ENCODE measurements at regions not wholly inside any gene's neighbourhood (a gene's known extent, or its start where the extent isn't known, plus 50 kb on each side); places are given as distances from the start of the nearest gene placed in this dataset.

GRCh38 chr11:43561832-43562231, 118.7 kb upstream of the HSD17B12 start:
- TF ChIP-seq CTCF (conservative IDR thresholded peaks at IDR 0.05) = no peak
- no peak for TF ChIP-seq ZFX (IDR thresholded peaks at IDR 0.05)
- no peak overlapping the region for H3K27ac ChIP-seq

GRCh38 chr11:43567396-43567975, 113.1 kb upstream of the HSD17B12 start:
- TF ChIP-seq ZFX (IDR thresholded peaks at IDR 0.05) = no peak
- peak; percentile 88 for TF ChIP-seq CTCF (conservative IDR thresholded peaks at IDR 0.05)
- no peak overlapping the region for H3K27ac ChIP-seq

GRCh38 chr11:43573233-43573632, 107.3 kb upstream of the HSD17B12 start:
- TF ChIP-seq ZFX (IDR thresholded peaks at IDR 0.05) (no peak), CTCF (conservative IDR thresholded peaks at IDR 0.05) (peak; percentile 80)
- no peak overlapping the region for H3K27ac ChIP-seq

GRCh38 chr11:43573873-43574272, 106.7 kb upstream of the HSD17B12 start:
- no peak for TF ChIP-seq CTCF (conservative IDR thresholded peaks at IDR 0.05)
- no peak for TF ChIP-seq ZFX (IDR thresholded peaks at IDR 0.05)

GRCh38 chr11:43574411-43574810, 106.1 kb upstream of the HSD17B12 start:
- H3K27ac ChIP-seq = no peak overlapping the region
- no peak for TF ChIP-seq CTCF (conservative IDR thresholded peaks at IDR 0.05)
- TF ChIP-seq ZFX (IDR thresholded peaks at IDR 0.05) = no peak

More at GRCh38 chr11:43573873-43574272, 106.7 kb upstream of the HSD17B12 start:
- H3K27ac ChIP-seq = no peak overlapping the region

- TF ChIP-seq ZFX (IDR thresholded peaks at IDR 0.05) = no peak
- TF ChIP-seq CTCF (conservative IDR thresholded peaks at IDR 0.05) = no peak
- no peak overlapping the region for H3K27ac ChIP-seq
Observed at GRCh38 chr11:43574949-43575912, 105.3 kb upstream of the HSD17B12 start.

GRCh38 chr11:43575913-43576310, 104.6 kb upstream of the HSD17B12 start:
- no peak overlapping the region for H3K27ac ChIP-seq
- no peak for TF ChIP-seq CTCF (conservative IDR thresholded peaks at IDR 0.05)
- TF ChIP-seq ZFX (IDR thresholded peaks at IDR 0.05) = no peak
